Sigmoid colon (tissue), 6 donors: ENCODE measurements at regions not wholly inside any gene's neighbourhood (a gene's known extent, or its start where the extent isn't known, plus 50 kb on each side); places are given as distances from the start of the nearest gene placed in this dataset.

Experiments used
- DNase-seq: peaks from one replicate; pipeline ENCODE4 v3.0.0-alpha.2; 2019
- H3K27ac ChIP-seq, 4 donors: fragments of 200-600 bp; sonication (generic); one replicate each; pipeline ENCODE4 v1.5.1; 2016 to 2019; ENCODE audit warnings: mild to moderate bottlenecking in 1 of 4
- H3K27me3 ChIP-seq, 3 donors: fragments of 200-600 bp; sonication (generic); one replicate each; pipeline ENCODE4 v1.5.1; 2019; ENCODE audit warnings: mild to moderate bottlenecking in 1 of 3
- H3K36me3 ChIP-seq, 4 donors: fragments of 200-600 bp; sonication (generic); one replicate each; pipeline ENCODE4 v1.5.1; 2016 to 2019
- H3K4me1 ChIP-seq, 4 donors: fragments of 200-600 bp; sonication (generic); one replicate each; pipeline ENCODE4 v1.5.1; 2017 to 2019
- H3K4me3 ChIP-seq, 4 donors: fragments of 200-600 bp; sonication (generic); one replicate each; pipeline ENCODE4 v1.5.1; 2017 to 2019; ENCODE audit warnings: mild to moderate bottlenecking in 2 of 4, moderate library complexity in 1 of 4
- H3K9me3 ChIP-seq, 4 donors: fragments of 200-600 bp in 3 of 4; sonication (generic) in 3 of 4; one replicate each; pipeline versions ENCODE4 v1.5.1 to v1.6.1; 2013 to 2019
- EP300 ChIP-seq, 4 donors: sonication (generic); formaldehyde crosslinking; IDR thresholded peaks; one replicate each; pipeline ENCODE4 v1.6.1; 2017; ENCODE audit warnings: antibody characterized with exemption in 4 of 4
- POLR2A ChIP-seq, 2 donors: fragments of 450-650 bp; IDR thresholded peaks; one replicate each; pipeline ENCODE4 v1.6.1; 2016; ENCODE audit warnings: antibody characterized with exemption in 2 of 2, mild to moderate bottlenecking in 2 of 2, moderate library complexity in 2 of 2
- POLR2AphosphoS5 ChIP-seq, 4 donors: sonication (generic); formaldehyde crosslinking; IDR thresholded peaks; one replicate each; pipeline ENCODE4 v1.6.1; 2017; ENCODE audit warnings: antibody characterized with exemption in 4 of 4
- WGBS, 2 donors: extraction: QIAGEN DNeasy Blood & Tissue Kit; methylation state at CpG; one replicate each; pipeline ENCODE4 v1.1.7; 2013; 5-methylcytosine and 5-hydroxymethylcytosine counted together
- intact Hi-C: fragments of 100-400 bp; cut with DNase I; formaldehyde crosslinking; loops from one replicate; pipeline ENCODE4 v1.15.1; 2023
- TF ChIP-seq, protein P1 (sequence below), 4 experiments: fragments of 450-650 bp in 3 of 4; fragments of 200-600 bp in 1 of 4; IDR thresholded peaks; one replicate each; pipeline ENCODE4 v1.5.1; 2016 to 2019; ENCODE audit warnings: antibody characterized with exemption in 4 of 4, mild to moderate bottlenecking in 3 of 4, moderate library complexity in 2 of 4
- donor health status: healthy with polysubstance abuse.
- donor health status: healthy.

DNA sequence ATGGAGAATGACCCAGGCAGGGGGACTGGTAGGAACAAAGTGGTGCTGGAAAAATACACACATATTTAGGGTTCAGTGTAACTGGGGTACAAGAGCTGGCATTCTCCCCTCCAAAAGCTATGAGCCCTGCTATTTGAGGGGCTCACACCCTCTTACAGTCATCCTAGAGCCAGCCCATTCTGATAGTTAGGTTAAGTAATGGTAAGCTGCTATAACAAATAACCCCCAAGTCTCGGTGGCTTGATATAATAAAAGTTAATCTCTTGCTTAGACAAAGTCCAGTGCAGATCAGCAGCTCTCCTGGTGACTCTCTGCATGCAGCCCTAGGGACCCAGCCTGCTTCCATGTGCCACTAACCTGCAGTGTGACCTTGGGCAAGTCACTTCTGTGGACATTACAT, 234.9 kb upstream of the HES1 start:
- Histone ChIP-seq H3K9me3 (peaks cover 0 to 2% (median 0%) of the 10 kb centered on the region in 4 donors), H3K36me3 (no peaks in the 10 kb centered on the region), H3K27ac (no peak overlapping the region), H3K4me1 (peaks cover 0 to 4% (median 0%) of the 10 kb centered on the region in 4 donors), H3K27me3 (no peaks in the 10 kb centered on the region), H3K4me3 (no peak overlapping the region)
- intact Hi-C loops, result no loop called here
- DNase-seq, result no peak
- WGBS, 2 donors, result 72 to 86% methylated on average over 1 of the region's 1 CpG
- TF ChIP-seq EP300 (IDR thresholded peaks at IDR 0.05) (no peak), POLR2A (IDR thresholded peaks at IDR 0.05) (no peak), POLR2AphosphoS5 (IDR thresholded peaks at IDR 0.05) (no peak)
- TF ChIP-seq, protein P1, sequence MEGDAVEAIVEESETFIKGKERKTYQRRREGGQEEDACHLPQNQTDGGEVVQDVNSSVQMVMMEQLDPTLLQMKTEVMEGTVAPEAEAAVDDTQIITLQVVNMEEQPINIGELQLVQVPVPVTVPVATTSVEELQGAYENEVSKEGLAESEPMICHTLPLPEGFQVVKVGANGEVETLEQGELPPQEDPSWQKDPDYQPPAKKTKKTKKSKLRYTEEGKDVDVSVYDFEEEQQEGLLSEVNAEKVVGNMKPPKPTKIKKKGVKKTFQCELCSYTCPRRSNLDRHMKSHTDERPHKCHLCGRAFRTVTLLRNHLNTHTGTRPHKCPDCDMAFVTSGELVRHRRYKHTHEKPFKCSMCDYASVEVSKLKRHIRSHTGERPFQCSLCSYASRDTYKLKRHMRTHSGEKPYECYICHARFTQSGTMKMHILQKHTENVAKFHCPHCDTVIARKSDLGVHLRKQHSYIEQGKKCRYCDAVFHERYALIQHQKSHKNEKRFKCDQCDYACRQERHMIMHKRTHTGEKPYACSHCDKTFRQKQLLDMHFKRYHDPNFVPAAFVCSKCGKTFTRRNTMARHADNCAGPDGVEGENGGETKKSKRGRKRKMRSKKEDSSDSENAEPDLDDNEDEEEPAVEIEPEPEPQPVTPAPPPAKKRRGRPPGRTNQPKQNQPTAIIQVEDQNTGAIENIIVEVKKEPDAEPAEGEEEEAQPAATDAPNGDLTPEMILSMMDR (IDR thresholded peaks at IDR 0.05), result no peak

DNA sequence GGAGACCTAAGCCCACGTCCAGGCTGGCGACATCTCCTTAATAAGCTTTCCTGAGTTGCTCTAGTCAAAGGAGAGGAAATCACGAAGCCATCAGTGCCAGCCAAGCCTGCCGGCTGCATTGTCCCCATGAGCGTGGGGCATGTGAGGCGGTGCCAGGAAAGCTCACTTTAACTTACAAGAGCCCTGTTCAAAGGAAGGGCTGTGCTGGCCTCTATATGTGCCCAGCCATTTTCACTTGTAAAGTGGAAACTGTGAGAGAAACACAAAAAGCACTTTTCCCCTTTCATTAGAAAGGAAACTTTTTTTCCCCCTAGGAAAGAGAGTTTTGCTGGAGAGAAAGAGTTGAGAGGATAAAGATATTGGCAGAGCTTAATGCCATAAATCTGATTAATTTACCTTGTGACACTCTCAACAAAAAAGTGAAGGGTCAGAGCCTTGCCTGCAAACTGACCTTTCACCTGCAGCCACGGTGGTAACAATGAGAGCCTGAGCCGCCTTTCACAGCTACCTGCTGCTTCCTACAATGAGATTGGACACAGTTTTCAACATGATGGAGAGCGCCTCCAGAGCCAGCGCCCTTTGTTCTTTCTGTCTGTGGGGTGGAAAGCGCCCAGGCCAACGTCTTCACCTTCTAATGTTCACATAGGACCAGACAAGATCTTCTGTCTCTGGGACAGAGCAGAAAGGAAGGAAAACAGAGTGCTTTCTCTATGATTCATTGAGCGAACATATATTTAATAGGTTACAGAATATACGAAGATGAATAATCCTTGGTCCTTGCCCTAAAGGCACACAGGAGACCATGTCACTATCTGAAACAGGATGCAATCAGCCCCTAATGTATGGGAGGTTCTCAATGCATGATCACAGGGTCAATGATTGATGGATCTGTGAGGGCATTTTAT, 233.1 kb upstream of the HES1 start:
- intact Hi-C loops, result no loop called here
- H3K4me1 ChIP-seq, result peaks cover 0 to 4% (median 0%) of the 10 kb centered on the region in 4 donors
- H3K4me3 ChIP-seq, result no peak overlapping the region
- H3K27ac ChIP-seq, result no peak overlapping the region
- H3K27me3 ChIP-seq, result no peaks in the 10 kb centered on the region
- WGBS, 2 donors, result 75 to 86% methylated on average over 14 of the region's 14 CpGs
- no peaks in the 10 kb centered on the region for H3K36me3 ChIP-seq
- DNase-seq, result no peak
- TF ChIP-seq POLR2AphosphoS5 (IDR thresholded peaks at IDR 0.05) (no peak), POLR2A (IDR thresholded peaks at IDR 0.05) (no peak), EP300 (IDR thresholded peaks at IDR 0.05) (no peak)
- TF ChIP-seq, protein P1 (IDR thresholded peaks at IDR 0.05), result no peak
- H3K9me3 ChIP-seq, result peaks cover 0 to 2% (median 0%) of the 10 kb centered on the region in 4 donors

DNA sequence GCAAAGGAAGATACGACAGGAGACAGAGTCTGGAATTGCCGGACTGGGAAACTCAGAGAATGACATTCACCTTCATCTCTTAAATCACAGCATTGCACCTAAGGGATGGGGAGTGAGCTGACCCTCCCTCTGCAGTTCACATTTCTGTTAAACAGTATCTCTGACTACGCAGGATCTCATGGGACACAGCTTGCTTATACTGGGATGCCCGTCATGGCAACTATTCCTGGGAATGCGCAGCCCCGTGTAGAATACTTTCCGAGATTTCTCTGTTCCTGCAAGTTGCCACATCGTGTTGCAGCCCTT, 232.5 kb upstream of the HES1 start:
- DNase-seq, result no peak
- intact Hi-C loops, result no loop called here

DNA sequence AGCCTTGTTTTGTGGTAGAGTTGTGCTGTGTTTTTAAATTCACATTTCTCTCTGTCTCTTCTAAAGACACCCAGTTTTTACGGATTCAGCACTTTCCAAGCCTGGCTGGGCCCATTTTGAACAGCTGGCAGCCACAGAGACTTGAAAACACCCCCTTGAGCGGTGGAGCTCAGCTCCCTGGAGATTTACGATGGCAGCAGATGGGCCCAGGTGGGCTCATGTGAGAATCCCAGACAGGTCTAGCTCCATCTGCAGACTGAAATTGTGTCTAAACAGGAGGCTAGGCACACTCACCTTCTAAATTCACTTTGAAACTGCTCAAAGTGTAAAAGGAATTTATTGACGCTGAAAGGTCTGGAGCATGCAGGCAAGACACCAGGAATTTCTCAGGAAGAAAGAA, 232.0 kb upstream of the HES1 start:
- DNase-seq, result no peak
- intact Hi-C loops, result no loop called here
- Histone ChIP-seq H3K27me3 (no peaks in the 10 kb centered on the region), H3K4me1 (peaks cover 0 to 4% (median 0%) of the 10 kb centered on the region in 4 donors), H3K4me3 (no peak overlapping the region), H3K36me3 (no peaks in the 10 kb centered on the region), H3K9me3 (peaks cover 0 to 2% (median 1%) of the 10 kb centered on the region in 4 donors), H3K27ac (no peak overlapping the region)
- WGBS, 2 donors, result 84 to 91% methylated on average over 4 of the region's 4 CpGs
- TF ChIP-seq EP300 (IDR thresholded peaks at IDR 0.05) (no peak), POLR2A (IDR thresholded peaks at IDR 0.05) (no peak), POLR2AphosphoS5 (IDR thresholded peaks at IDR 0.05) (no peak)
- TF ChIP-seq, protein P1 (IDR thresholded peaks at IDR 0.05), result no peak

More for the DNA sequence above, 232.5 kb upstream of the HES1 start:
- peaks cover 0 to 2% (median 1%) of the 10 kb centered on the region in 4 donors for H3K9me3 ChIP-seq
- no peak overlapping the region for H3K27ac ChIP-seq
- peaks cover 0 to 4% (median 0%) of the 10 kb centered on the region in 4 donors for H3K4me1 ChIP-seq
- H3K4me3 ChIP-seq, result no peak overlapping the region
- WGBS, 2 donors, result 92 to 95% methylated on average over 8 of the region's 8 CpGs
- H3K36me3 ChIP-seq, result no peaks in the 10 kb centered on the region
- no peaks in the 10 kb centered on the region for H3K27me3 ChIP-seq
- TF ChIP-seq POLR2A (IDR thresholded peaks at IDR 0.05), result no peak
- TF ChIP-seq, protein P1 (IDR thresholded peaks at IDR 0.05), result no peak
- no peak for TF ChIP-seq EP300 (IDR thresholded peaks at IDR 0.05)
- TF ChIP-seq POLR2AphosphoS5 (IDR thresholded peaks at IDR 0.05), result no peak
